K562 (cell line): ENCODE measurements at regions not wholly inside any gene's neighbourhood (a gene's known extent, or its start where the extent isn't known, plus 50 kb on each side); places are given as distances from the start of the nearest gene placed in this dataset.
A peak's percentile ranks its signal among the peaks of the same experiment; 100 is the strongest.

Experiments
- ATAC-seq: fragments of 200-7000 bp; cut with Tn5 transposase; 3 replicates; pipeline ENCODE4 v1.9.1; 2020; ENCODE audit warnings: moderate library complexity
- BruUV-seq: library from RNA; stranded (reverse); fragments of 400-500 nt; replicated peaks from 2 replicates; lab custom pipeline; 2021; lab: Mats Ljungman, UMichigan
- CTCF ChIA-PET: fragments of 300-600 bp; formaldehyde crosslinking; extraction: SDS; loops from one replicate; lab custom pipeline; 2021; ENCODE audit warnings: low intra/inter-chr PET ratio; lab: Yijun Ruan, JAX
- POLR2A ChIA-PET: fragments of 300-600, 350-650 bp; sonication (Branson Sonifier 250); formaldehyde crosslinking; extraction: SDS; loops from one replicate; lab custom pipeline; 2021; ENCODE audit warnings: antibody characterized with exemption, inconsistent platforms; lab: Yijun Ruan, JAX
- DNase-seq, 4 experiments: peaks; one replicate each; pipeline versions ENCODE4 v3.0.0 to v3.0.0-alpha.2; 2011 to 2018; ENCODE audit warnings: low spot score in 3 of 4, mixed read lengths in 3 of 4; ENCODE audit errors: extremely low read depth in 1 of 4
- FAIRE-seq: peaks from 2 replicates; lab custom pipeline; 2011; peaks lifted over from hg19 to GRCh38; lab: Jason Lieb, UNC
- H2AFZ ChIP-seq: 2 replicates; pipeline ENCODE4 v1.6.0; 2011; ENCODE audit warnings: low read depth, low read length, control low read depth, inconsistent platforms
- H3K27ac ChIP-seq: fragments of 200-600 bp; 3 replicates; pipeline ENCODE4 v1.8.0; 2011; ENCODE audit warnings: low read depth, mild to moderate bottlenecking, control low read depth, inconsistent platforms, low read length, moderate library complexity, mixed read lengths; ENCODE audit errors: extremely low read depth
- H3K27me3 ChIP-seq, 2 experiments: fragments of 300-600 bp in 1 of 2; 2 replicates in 1 of 2; 3 replicates in 1 of 2; pipeline versions ENCODE4 v1.6.0 to v1.8.0; 2011; ENCODE audit warnings: inconsistent platforms in 2 of 2, low read length in 2 of 2, mild to moderate bottlenecking in 1 of 2, mixed read lengths in 1 of 2, moderate library complexity in 1 of 2; ENCODE audit not compliant: control insufficient read depth in 2 of 2, insufficient read depth in 2 of 2
- H3K36me3 ChIP-seq: fragments of 300-600 bp; 3 replicates; pipeline ENCODE4 v1.8.0; 2011; ENCODE audit warnings: mild to moderate bottlenecking, low read length, inconsistent platforms; ENCODE audit not compliant: control insufficient read depth, insufficient read depth
- H3K4me1 ChIP-seq, 2 experiments: fragments of 200-600 bp in 1 of 2; replicated peaks in 1 of 2; 2 replicates in 1 of 2; 3 replicates in 1 of 2; pipeline versions ENCODE4 v1.5.1 to v1.8.0; 2011; ENCODE audit warnings: inconsistent platforms in 2 of 2, low read length in 2 of 2, mild to moderate bottlenecking in 1 of 2, mixed read lengths in 1 of 2, moderate library complexity in 1 of 2; ENCODE audit not compliant: control insufficient read depth in 2 of 2, insufficient read depth in 2 of 2
- H3K4me2 ChIP-seq: 2 replicates; pipeline ENCODE4 v1.6.1; 2011; ENCODE audit warnings: low read length, control low read depth, inconsistent platforms, mixed read lengths; ENCODE audit not compliant: insufficient read depth
- H3K4me3 ChIP-seq: fragments of 200-600 bp; sonication (generic), shearing (Covaris generic); 2 replicates; pipeline ENCODE4 v1.5.1; 2016; ENCODE audit warnings: control low read depth, inconsistent platforms
- H3K79me2 ChIP-seq: fragments of 200-600 bp; 3 replicates; pipeline ENCODE4 v1.8.0; 2011; ENCODE audit warnings: low read length, inconsistent platforms; ENCODE audit not compliant: control insufficient read depth, insufficient read depth
- H3K9ac ChIP-seq, 2 experiments: 2 replicates each; pipeline versions ENCODE4 v1.6.0 to v1.6.1; 2011; ENCODE audit warnings: low read depth in 2 of 2, low read length in 2 of 2, control low read depth in 1 of 2, inconsistent platforms in 1 of 2, mild to moderate bottlenecking in 1 of 2, mixed read lengths in 1 of 2; ENCODE audit not compliant: insufficient read depth in 1 of 2
- H3K9me1 ChIP-seq: one replicate; pipeline ENCODE4 v1.6.0; 2011; ENCODE audit warnings: inconsistent platforms, mild to moderate bottlenecking, low read length, moderate library complexity; ENCODE audit not compliant: control insufficient read depth, insufficient read depth
- H3K9me3 ChIP-seq: replicated peaks from 2 replicates; pipeline ENCODE4 v1.5.1; 2011; ENCODE audit warnings: low read depth, low read length, inconsistent platforms; ENCODE audit not compliant: control insufficient read depth, insufficient read depth
- H4K20me1 ChIP-seq: replicated peaks from 2 replicates; pipeline ENCODE4 v1.6.1; 2011; ENCODE audit warnings: low read length, inconsistent platforms, mixed read lengths; ENCODE audit not compliant: control insufficient read depth, insufficient read depth
- AFF1 ChIP-seq, 2 experiments: fragments of 450-650 bp; IDR thresholded peaks; 2 replicates each; pipeline ENCODE4 v1.6.1; 2018; ENCODE audit warnings: mild to moderate bottlenecking in 2 of 2, low read depth in 1 of 2; ENCODE audit not compliant: partially characterized antibody in 2 of 2
- CBFA2T2 ChIP-seq: fragments of 450-650 bp; conservative IDR thresholded peaks from 2 replicates; pipeline ENCODE4 v1.6.1; 2017; ENCODE audit warnings: mild to moderate bottlenecking
- ELF4 ChIP-seq: fragments of 450-650 bp; formaldehyde crosslinking; IDR thresholded peaks from 2 replicates; pipeline ENCODE4 v1.4.0; 2022; ENCODE audit warnings: missing genetic modification characterization
- FOXP1 ChIP-seq: sonication (generic); formaldehyde crosslinking; IDR thresholded peaks from 2 replicates; pipeline ENCODE4 v1.8.0; 2022; ENCODE audit warnings: mild to moderate bottlenecking, missing genetic modification reagents
- HLTF ChIP-seq: fragments of 450-650 bp; IDR thresholded peaks from 2 replicates; pipeline ENCODE4 v1.6.1; 2016
- HMG20B ChIP-seq: fragments of 250-450 bp; sonication (Bioruptor Pico); IDR thresholded peaks from 2 replicates; pipeline ENCODE4 v1.5.0; 2021; ENCODE audit warnings: mild to moderate bottlenecking
- LEF1 ChIP-seq: fragments of 450-650 bp; IDR thresholded peaks from 2 replicates; pipeline ENCODE4 v1.6.1; 2016; ENCODE audit warnings: mild to moderate bottlenecking
- MAFG ChIP-seq: fragments of 450-650 bp; conservative IDR thresholded peaks from 2 replicates; pipeline ENCODE4 v1.6.1; 2016; ENCODE audit warnings: missing genetic modification characterization, missing compliant biosample characterization
- RCOR1 ChIP-seq, 2 experiments: IDR thresholded peaks; 2 replicates each; pipeline ENCODE4 v1.6.1; 2012; ENCODE audit warnings: low read depth in 2 of 2, low read length in 2 of 2, borderline replicate concordance in 1 of 2, improper control_type of control experiment in 1 of 2
- RFX7 ChIP-seq: fragments of 250-450 bp; sonication (Bioruptor Pico); IDR thresholded peaks from 2 replicates; pipeline ENCODE4 v1.5.1; 2021; ENCODE audit warnings: mild to moderate bottlenecking
- SIN3A ChIP-seq, 2 experiments: fragments of 150-350 bp in 1 of 2; IDR thresholded peaks; 2 replicates each; pipeline ENCODE4 v1.6.1; 2011 to 2016; ENCODE audit warnings: borderline replicate concordance in 2 of 2, low read depth in 2 of 2, low read length in 2 of 2, mild to moderate bottlenecking in 2 of 2, moderate library complexity in 2 of 2; ENCODE audit not compliant: control insufficient read depth in 1 of 2
- TSC22D4 ChIP-seq: fragments of 450-650 bp; IDR thresholded peaks from 2 replicates; pipeline ENCODE4 v1.6.1; 2016; ENCODE audit warnings: missing genetic modification characterization, missing biosample characterization, control low read depth
- ZNF184 ChIP-seq: sonication (generic); formaldehyde crosslinking; IDR thresholded peaks from 2 replicates; pipeline ENCODE4 v1.5.0; 2020; ENCODE audit warnings: missing genetic modification reagents
- ZNF395 ChIP-seq: fragments of 200-800 bp; sonication (Bioruptor generic); IDR thresholded peaks from 2 replicates; pipeline ENCODE4 v1.6.1; 2017; ENCODE audit warnings: missing genetic modification characterization, missing compliant biosample characterization
- ZNF586 ChIP-seq: fragments of 450-650 bp; formaldehyde crosslinking; conservative IDR thresholded peaks from 2 replicates; pipeline ENCODE4 v1.4.0; 2020; ENCODE audit warnings: mild to moderate bottlenecking, moderate library complexity
- in situ Hi-C: fragments of 300-500 bp; cut with MboI; formaldehyde crosslinking; loops from 4 replicates; pipeline ENCODE4 v1.15.0; 2018; ENCODE audit warnings: inconsistent platforms, mixed read lengths
- intact Hi-C: fragments of 100-400 bp; cut with micrococcal nuclease; formaldehyde crosslinking; loops from 2 replicates; pipeline ENCODE4 v1.14.2; 2022
- TF ChIP-seq, protein P1 (sequence below): fragments of 250-450 bp; sonication (Bioruptor Pico); IDR thresholded peaks from 2 replicates; pipeline ENCODE4 v1.4.0; 2020; ENCODE audit warnings: mild to moderate bottlenecking, moderate library complexity

DNA sequence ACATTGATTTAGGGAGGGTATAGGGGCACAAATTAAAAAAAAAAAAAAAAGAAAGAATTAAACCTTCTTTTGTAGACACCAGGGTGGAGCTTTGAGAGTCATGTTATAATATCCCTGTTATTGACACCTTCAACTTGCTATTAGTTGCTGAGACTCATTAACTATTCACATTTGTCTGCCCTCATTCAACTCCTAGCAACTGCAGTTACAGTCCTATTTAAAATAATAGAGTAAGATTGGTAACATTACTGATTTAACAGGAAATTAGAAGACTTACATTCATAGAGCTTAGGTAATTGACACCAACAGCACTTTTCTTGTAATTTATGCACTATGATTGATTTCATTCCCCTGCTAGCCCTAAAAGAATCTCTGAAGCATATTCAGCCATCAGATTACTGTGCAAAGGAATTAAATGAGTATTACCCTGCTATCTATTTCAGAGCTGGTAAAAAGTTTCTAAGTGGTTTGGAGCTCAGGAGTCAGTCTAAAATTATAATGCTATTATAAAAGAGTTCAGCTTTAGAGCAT is 148.8 kb upstream of the TBL1XR1 start (continued):
- peak in 1 of 2 experiments; percentile 11 for TF ChIP-seq AFF1 (IDR thresholded peaks at IDR 0.05; ENCODE audit: low read depth in 1 of 2, partially characterized antibody in 2 of 2)
- TF ChIP-seq ZNF395 (CRISPR knock-in tag): peak; percentile 73
- 0 out of 2 replicates have a peak, but pooled peaks have one; percentile 1 for TF ChIP-seq ELF4 (CRISPR knock-in tag)

- POLR2A ChIA-PET: interaction anchor here (1.0 to 2.2 kb wide), 3 partner anchors 10 to 151 kb away, joined by 4 to 17 read pairs (median 13); no protein-coding TSS in a partner anchor
- H3K9me3 ChIP-seq: no peaks in the 10 kb centered on the region
- H3K4me3 ChIP-seq: no peak overlapping the region
- no peak for DNase-seq
- no peaks in the 10 kb centered on the region for H3K27me3 ChIP-seq
- no peaks in the 10 kb centered on the region for H3K9me1 ChIP-seq
- no peaks in the 10 kb centered on the region for H3K79me2 ChIP-seq
- peaks cover 3 to 45% of the 10 kb centered on the region in 2 experiments; a peak in 4 of 5 replicates for H3K4me1 ChIP-seq
- intact Hi-C loops: no loop called here
- no peaks in the 10 kb centered on the region for H4K20me1 ChIP-seq
- H3K27ac ChIP-seq: peak overlapping the region; percentile 96
- no TSS peak for BruUV-seq
- peak overlapping the region; percentile 73 for H2AFZ ChIP-seq
- no peak overlapping the region for H3K4me2 ChIP-seq
- no peak for FAIRE-seq
- H3K36me3 ChIP-seq: no peaks in the 10 kb centered on the region
- H3K9ac ChIP-seq: peak overlapping the region in 1 of 2 experiments; percentile 68; a peak in 2 of 4 replicates
- no peak for ATAC-seq
- in situ Hi-C loops: no loop called here
- CTCF ChIA-PET: no interaction called here
- TF ChIP-seq RFX7 (CRISPR knock-in tag): no peak
- TF ChIP-seq RCOR1 (IDR thresholded peaks at IDR 0.05; ENCODE audit: borderline replicate concordance in 1 of 2, low read depth in 2 of 2, low read length in 2 of 2): no peak
- no peak for TF ChIP-seq TSC22D4 (tag)
- no peak for TF ChIP-seq SIN3A (IDR thresholded peaks at IDR 0.05; ENCODE audit: borderline replicate concordance in 2 of 2, control insufficient read depth in 1 of 2, low read depth in 2 of 2, low read length in 2 of 2)
- no peak for TF ChIP-seq MAFG
- no peak for TF ChIP-seq CBFA2T2
- no peak for TF ChIP-seq ZNF184 (CRISPR knock-in tag)
- no peak for TF ChIP-seq HMG20B (CRISPR knock-in tag)
- no peak for TF ChIP-seq ZNF586 (CRISPR knock-in tag)
- TF ChIP-seq, protein P1, sequence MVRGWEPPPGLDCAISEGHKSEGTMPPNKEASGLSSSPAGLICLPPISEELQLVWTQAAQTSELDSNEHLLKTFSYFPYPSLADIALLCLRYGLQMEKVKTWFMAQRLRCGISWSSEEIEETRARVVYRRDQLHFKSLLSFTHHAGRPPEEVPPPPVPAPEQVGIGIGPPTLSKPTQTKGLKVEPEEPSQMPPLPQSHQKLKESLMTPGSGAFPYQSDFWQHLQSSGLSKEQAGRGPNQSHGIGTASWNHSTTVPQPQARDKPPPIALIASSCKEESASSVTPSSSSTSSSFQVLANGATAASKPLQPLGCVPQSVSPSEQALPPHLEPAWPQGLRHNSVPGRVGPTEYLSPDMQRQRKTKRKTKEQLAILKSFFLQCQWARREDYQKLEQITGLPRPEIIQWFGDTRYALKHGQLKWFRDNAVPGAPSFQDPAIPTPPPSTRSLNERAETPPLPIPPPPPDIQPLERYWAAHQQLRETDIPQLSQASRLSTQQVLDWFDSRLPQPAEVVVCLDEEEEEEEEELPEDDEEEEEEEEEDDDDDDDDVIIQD: no peak
- TF ChIP-seq LEF1: no peak
- TF ChIP-seq FOXP1 (CRISPR knock-in tag): no peak
- TF ChIP-seq HLTF: no peak
These were observed 149.6 kb upstream of the TBL1XR1 start for GRCh38 chr3:177346878-177347277.
